Adrenal gland (tissue), 9 donors: ENCODE measurements at regions not wholly inside any gene's neighbourhood (a gene's known extent, or its start where the extent isn't known, plus 50 kb on each side); places are given as distances from the start of the nearest gene placed in this dataset.
"Not testable (repeated sequence)": the region's sequence is repeated elsewhere in the genome, so short reads cannot be mapped to it uniquely, and the experiment has no call there.

Experiments used
- DNase-seq, 7 donors: peaks; one replicate each; pipeline ENCODE4 v3.0.0-alpha.2; 2019 to 2020
- H3K27ac ChIP-seq, 5 donors: fragments of 200-600 bp; sonication (generic) in 4 of 5; 1 replicate in 3 of 5; 2 replicates in 2 of 5; pipeline versions ENCODE4 v1.5.1 to v1.8.0; 2016 to 2020; ENCODE audit warnings: mild to moderate bottlenecking in 1 of 5
- H3K27me3 ChIP-seq: fragments of 200-600 bp; 2 replicates; pipeline ENCODE4 v1.8.0; 2021
- H3K36me3 ChIP-seq, 2 donors: fragments of 200-600 bp; replicated peaks in 1 of 2; 1 replicate in 1 of 2; 2 replicates in 1 of 2; pipeline versions ENCODE4 v1.5.1 to v1.8.0; 2018 to 2022
- H3K4me1 ChIP-seq, 2 donors: fragments of 200-600 bp; replicated peaks in 1 of 2; 1 replicate in 1 of 2; 2 replicates in 1 of 2; pipeline versions ENCODE4 v1.5.1 to v1.8.0; 2018 to 2021
- H3K4me3 ChIP-seq, 4 donors: fragments of 200-600 bp; sonication (generic) in 3 of 4; one replicate each; pipeline ENCODE4 v1.5.1; 2016 to 2018
- H3K9me3 ChIP-seq, 3 donors: fragments of 200-600 bp; sonication (generic) in 1 of 3; replicated peaks in 1 of 3; 1 replicate in 2 of 3; 2 replicates in 1 of 3; pipeline versions ENCODE4 v1.5.1 to v1.8.0; 2016 to 2021
- CTCF ChIP-seq, 6 experiments: fragments of 450-650 bp in 4 of 6; fragments of 200-600 bp in 2 of 6; sonication (generic) in 1 of 6; IDR thresholded peaks; 1 replicate in 5 of 6; 2 replicates in 1 of 6; pipeline versions ENCODE4 v1.5.1 to v1.8.0; 2016 to 2021; ENCODE audit warnings: antibody characterized with exemption in 6 of 6, mild to moderate bottlenecking in 2 of 6, moderate library complexity in 1 of 6
- POLR2A ChIP-seq, 2 donors: fragments of 450-650 bp; IDR thresholded peaks; one replicate each; pipeline ENCODE4 v1.6.1; 2017; ENCODE audit warnings: antibody characterized with exemption in 2 of 2, mild to moderate bottlenecking in 2 of 2, moderate library complexity in 1 of 2
- WGBS, 4 donors: extraction: QIAGEN DNeasy Blood & Tissue Kit in 2 of 4; methylation state at CpG; one replicate each; pipeline versions ENCODE4 v1.1.5 to v1.1.7; 2013 to 2017; 5-methylcytosine and 5-hydroxymethylcytosine counted together
- intact Hi-C, 2 donors: fragments of 100-400 bp; cut with DNase I; formaldehyde crosslinking; loops; one replicate each; pipeline versions ENCODE4 v1.14.1 to v1.15.0; 2022 to 2023
- donor health status: healthy with polysubstance abuse.
- donor health status: Bipolar disorder and iron deficiency.
- donor health status: DM: yes; HTN: yes; CAD: no.
- donor health status: DM: no; HTN: no; CAD: no.
- donor health status: DM: no; HTN: no; CAD: no.

GRCh38 chr12:124222368-124223245, 72.3 kb upstream of the RFLNA start:
- 68 to 71% (median 70%) methylated on average over 14 of the region's 14 CpGs for WGBS, 4 donors
- Histone ChIP-seq H3K27me3 (no peaks in the 10 kb centered on the region), H3K27ac (no peak overlapping the region), H3K36me3 (no peaks in the 10 kb centered on the region), H3K4me3 (no peak overlapping the region), H3K4me1 (no peaks in the 10 kb centered on the region), H3K9me3 (no peaks in the 10 kb centered on the region)
- intact Hi-C loops, result no loop called here
- no peak for TF ChIP-seq POLR2A (IDR thresholded peaks at IDR 0.05)
- TF ChIP-seq CTCF (IDR thresholded peaks at IDR 0.05), result no peak
- no peak for DNase-seq

- DNase-seq, H3K36me3 ChIP-seq, H3K27ac ChIP-seq, H3K9me3 ChIP-seq, H3K4me1 ChIP-seq, intact Hi-C loops, H3K4me3 ChIP-seq, H3K27me3 ChIP-seq: not testable (repeated sequence)
- WGBS, 4 donors, result 84 to 92% (median 86%) methylated on average over 12 of the region's 12 CpGs
Measured at GRCh38 chr12:124223733-124224138, 71.2 kb upstream of the RFLNA start.

- Histone ChIP-seq H3K27ac (no peak overlapping the region), H3K36me3 (no peaks in the 10 kb centered on the region), H3K9me3 (no peaks in the 10 kb centered on the region), H3K4me3 (no peak overlapping the region), H3K27me3 (no peaks in the 10 kb centered on the region), H3K4me1 (no peaks in the 10 kb centered on the region)
- 67 to 81% (median 70%) methylated on average over 16 to 19 of the region's 19 CpGs for WGBS, 4 donors
- DNase-seq, result no peak
- intact Hi-C loops, result no loop called here
- TF ChIP-seq POLR2A (IDR thresholded peaks at IDR 0.05) (no peak), CTCF (IDR thresholded peaks at IDR 0.05) (no peak)
Measured at GRCh38 chr12:124224535-124225110, 70.3 kb upstream of the RFLNA start.

- Histone ChIP-seq H3K4me3 (no peak overlapping the region), H3K27ac (no peak overlapping the region), H3K4me1 (no peaks in the 10 kb centered on the region), H3K27me3 (no peaks in the 10 kb centered on the region), H3K36me3 (no peaks in the 10 kb centered on the region), H3K9me3 (no peaks in the 10 kb centered on the region)
- TF ChIP-seq CTCF (IDR thresholded peaks at IDR 0.05) (no peak), POLR2A (IDR thresholded peaks at IDR 0.05) (no peak)
- whole genome bisulfite sequencing, 4 donors, result 78 to 88% (median 86%) methylated on average over 4 of the region's 4 CpGs
- intact Hi-C loops, result no loop called here
- no peak for DNase-seq
Measured at GRCh38 chr12:124225730-124226129, 69.2 kb upstream of the RFLNA start.
